ENCODE measurements at regions not wholly inside any gene's neighbourhood (a gene's known extent, or its start where the extent isn't known, plus 50 kb on each side); places are given as distances from the start of the nearest gene placed in this dataset.

DNA sequence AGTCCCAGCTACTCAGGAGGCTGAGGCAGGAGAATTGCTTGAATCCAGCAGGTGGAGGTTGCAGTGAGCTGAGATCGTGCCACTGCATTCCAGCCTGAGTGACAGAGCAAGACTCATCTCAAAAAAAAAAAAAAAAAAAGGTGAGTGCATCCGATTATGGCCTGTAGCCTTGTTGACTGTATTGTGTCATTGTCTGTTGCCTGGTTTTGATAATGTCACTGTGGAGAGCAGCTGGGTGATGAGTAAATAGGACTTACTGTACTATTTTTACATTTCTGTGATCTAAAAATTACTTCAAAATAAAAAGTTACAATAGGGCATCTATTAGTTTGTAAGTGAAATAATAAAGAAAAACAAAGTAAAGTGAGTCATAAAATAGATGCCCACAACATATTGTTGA is 134.1 kb upstream of the SALL4 start:
- peaks cover under 1% of the 10 kb centered on the region for H3K9me3 Mint-ChIP-seq (ENCODE audit: low read depth)
- DNase-seq (ENCODE audit: low spot score), result no peak
- no peak overlapping the region for H3K27ac Mint-ChIP-seq (ENCODE audit: unreplicated experiment)
- H3K4me3 Mint-ChIP-seq (ENCODE audit: unreplicated experiment), result no peak overlapping the region
- H3K36me3 Mint-ChIP-seq (ENCODE audit: low read depth), result no peaks in the 10 kb centered on the region
- no peak for TF ChIP-seq CTCF (IDR thresholded peaks at IDR 0.05)
- H3K27me3 Mint-ChIP-seq (ENCODE audit: low read depth), result no peaks in the 10 kb centered on the region
- peaks cover 13% of the 10 kb centered on the region for H3K4me1 Mint-ChIP-seq (ENCODE audit: low read depth)

DNA sequence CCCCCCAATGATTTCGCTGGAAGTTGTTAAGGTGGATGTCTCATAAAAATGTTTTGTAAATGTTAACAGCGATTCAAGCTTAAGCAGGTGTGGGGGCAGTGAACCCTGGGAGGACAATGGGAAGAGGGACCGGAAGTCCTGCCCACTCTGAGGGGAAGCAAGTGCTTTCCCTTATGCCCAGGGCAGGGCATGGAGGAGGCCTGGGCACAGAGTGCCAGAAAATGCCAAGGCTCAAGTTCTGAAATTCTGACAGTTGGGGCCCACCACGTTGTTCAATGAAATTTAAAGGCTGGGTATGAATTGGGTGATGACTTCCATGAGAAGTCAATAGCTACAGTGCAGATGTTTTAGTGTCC is 132.7 kb upstream of the SALL4 start:
- no peak for DNase-seq (ENCODE audit: low spot score)
- no peak overlapping the region for H3K27ac Mint-ChIP-seq (ENCODE audit: unreplicated experiment)
- no peaks in the 10 kb centered on the region for H3K36me3 Mint-ChIP-seq (ENCODE audit: low read depth)
- TF ChIP-seq CTCF (IDR thresholded peaks at IDR 0.05), result no peak
- H3K4me1 Mint-ChIP-seq (ENCODE audit: low read depth), result peaks cover 20% of the 10 kb centered on the region
- no peak overlapping the region for H3K4me3 Mint-ChIP-seq (ENCODE audit: unreplicated experiment)
- peaks cover 7% of the 10 kb centered on the region for H3K9me3 Mint-ChIP-seq (ENCODE audit: low read depth)
- no peaks in the 10 kb centered on the region for H3K27me3 Mint-ChIP-seq (ENCODE audit: low read depth)

- no peak overlapping the region for H3K4me3 Mint-ChIP-seq (ENCODE audit: unreplicated experiment)
- H3K4me1 Mint-ChIP-seq (ENCODE audit: low read depth), result peaks cover 20% of the 10 kb centered on the region
- H3K36me3 Mint-ChIP-seq (ENCODE audit: low read depth), result no peaks in the 10 kb centered on the region
- no peak for TF ChIP-seq CTCF (IDR thresholded peaks at IDR 0.05)
- DNase-seq (ENCODE audit: low spot score), result no peak
- H3K27ac Mint-ChIP-seq (ENCODE audit: unreplicated experiment), result no peak overlapping the region
- peaks cover 7% of the 10 kb centered on the region for H3K9me3 Mint-ChIP-seq (ENCODE audit: low read depth)
- H3K27me3 Mint-ChIP-seq (ENCODE audit: low read depth), result no peaks in the 10 kb centered on the region
Measured at GRCh38 chr20:51934301-51935002, 132.1 kb upstream of the SALL4 start.

- Mint-ChIP-seq H3K36me3 (ENCODE audit: low read depth) (no peaks in the 10 kb centered on the region), H3K27me3 (ENCODE audit: low read depth) (no peaks in the 10 kb centered on the region), H3K9me3 (ENCODE audit: low read depth) (peaks cover 7% of the 10 kb centered on the region), H3K4me1 (ENCODE audit: low read depth) (peaks cover 20% of the 10 kb centered on the region), H3K4me3 (ENCODE audit: unreplicated experiment) (no peak overlapping the region), H3K27ac (ENCODE audit: unreplicated experiment) (no peak overlapping the region)
- DNase-seq (ENCODE audit: low spot score), result no peak
- TF ChIP-seq CTCF (IDR thresholded peaks at IDR 0.05), result no peak
Measured at GRCh38 chr20:51931371-51931781, 129.1 kb upstream of the SALL4 start.

- H3K9me3 Mint-ChIP-seq (ENCODE audit: low read depth), result peaks cover 7% of the 10 kb centered on the region
- H3K36me3 Mint-ChIP-seq (ENCODE audit: low read depth), result no peaks in the 10 kb centered on the region
- TF ChIP-seq CTCF (IDR thresholded peaks at IDR 0.05), result no peak
- H3K27me3 Mint-ChIP-seq (ENCODE audit: low read depth), result no peaks in the 10 kb centered on the region
- no peak overlapping the region for H3K4me3 Mint-ChIP-seq (ENCODE audit: unreplicated experiment)
- DNase-seq (ENCODE audit: low spot score), result no peak
- no peak overlapping the region for H3K27ac Mint-ChIP-seq (ENCODE audit: unreplicated experiment)
- peaks cover 20% of the 10 kb centered on the region for H3K4me1 Mint-ChIP-seq (ENCODE audit: low read depth)
Measured at GRCh38 chr20:51930775-51931174, 128.5 kb upstream of the SALL4 start.

Measured in chondrocyte (in vitro differentiated cells).